ENCODE measurements at regions not wholly inside any gene's neighbourhood (a gene's known extent, or its start where the extent isn't known, plus 50 kb on each side); places are given as distances from the start of the nearest gene placed in this dataset.

DNA sequence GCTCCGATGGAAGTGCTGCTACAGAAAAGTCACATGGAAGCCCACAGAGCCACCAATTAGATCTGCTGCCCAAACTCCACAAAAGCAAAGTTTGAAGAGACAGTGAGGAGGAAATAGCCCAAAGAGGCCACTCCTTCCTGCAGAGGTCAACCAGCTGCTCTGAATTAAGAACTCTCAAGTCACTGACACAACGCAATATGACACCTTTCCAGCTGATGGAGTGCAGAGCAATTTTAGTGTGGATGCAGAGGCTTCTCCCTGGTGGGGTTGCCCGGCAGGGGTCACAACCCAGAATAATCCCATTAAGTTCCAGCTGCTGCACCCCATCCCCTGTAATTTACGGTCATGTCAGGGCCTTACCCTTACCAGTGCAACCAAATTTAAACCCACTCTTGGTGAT, 361.9 kb upstream of the JARID2 start:
- DNase-seq (ENCODE audit: low read depth, low spot score) (no peak), FAIRE-seq (no peak), ATAC-seq (no peak)
- ChIA-PET SMC1A (ENCODE audit: uncharacterized antibody, unreplicated experiment) (interaction anchor here (0.7 to 1.1 kb wide), 5 partner anchors 8 to 59 kb away, joined by 3 read pairs; no protein-coding TSS in a partner anchor), RAD21 (ENCODE audit: unreplicated experiment) (no interaction called here), POLR2A (no interaction called here), CTCF (interaction anchor here (1.5 kb wide), 1 partner anchor 13 kb away, joined by 3 read pairs; no protein-coding TSS in a partner anchor)
- Histone ChIP-seq H3K79me2 (ENCODE audit: control insufficient read depth, insufficient read depth, low read length) (no peaks in the 10 kb centered on the region), H3K4me3 (no peak overlapping the region), H4K20me1 (ENCODE audit: control insufficient read depth, insufficient read depth) (no peaks in the 10 kb centered on the region), H3K4me1 (ENCODE audit: control insufficient read depth, insufficient read depth, low read length) (no peaks in the 10 kb centered on the region), H3K9ac (ENCODE audit: control insufficient read depth, insufficient read depth, low read length) (no peak overlapping the region), H3K27me3 (replicated peaks in 1 of 2; ENCODE audit: control insufficient read depth in 2 of 2, insufficient read depth in 2 of 2, low read length in 1 of 2) (no peaks in the 10 kb centered on the region), H3K4me2 (ENCODE audit: control insufficient read depth, insufficient read depth) (no peak overlapping the region), H3K9me3 (replicated peaks; ENCODE audit: control insufficient read depth, insufficient read depth, low read length) (no peaks in the 10 kb centered on the region), H2AFZ (ENCODE audit: control insufficient read depth, low read depth, low read length) (no peak overlapping the region), H3K36me3 (ENCODE audit: control insufficient read depth in 2 of 2, insufficient read depth in 2 of 2, low read length in 1 of 2) (no peaks in the 10 kb centered on the region), H3K27ac (ENCODE audit: control insufficient read depth, insufficient read depth) (no peak overlapping the region)
- intact Hi-C loops (cut with micrococcal nuclease; ENCODE audit: unreplicated experiment): no loop called here
- no peak for TF ChIP-seq NR2F1 (conservative IDR thresholded peaks at IDR 0.05)
- 0 out of 4 replicates have a peak, but pooled peaks of 1 of the 2 experiments have one; percentile 10 for TF ChIP-seq SRF (IDR thresholded peaks at IDR 0.05; ENCODE audit: low read depth in 2 of 2, low read length in 2 of 2)
- in situ Hi-C loops (cut with MboI): no loop called here
- WGBS (ENCODE audit: insufficient coverage, insufficient replicate concordance, low lambda C conversion rate, missing lambda C conversion rate): 61% methylated on average over 4 of the region's 4 CpGs
- BruUV-seq (replicated peaks): no TSS peak

DNA sequence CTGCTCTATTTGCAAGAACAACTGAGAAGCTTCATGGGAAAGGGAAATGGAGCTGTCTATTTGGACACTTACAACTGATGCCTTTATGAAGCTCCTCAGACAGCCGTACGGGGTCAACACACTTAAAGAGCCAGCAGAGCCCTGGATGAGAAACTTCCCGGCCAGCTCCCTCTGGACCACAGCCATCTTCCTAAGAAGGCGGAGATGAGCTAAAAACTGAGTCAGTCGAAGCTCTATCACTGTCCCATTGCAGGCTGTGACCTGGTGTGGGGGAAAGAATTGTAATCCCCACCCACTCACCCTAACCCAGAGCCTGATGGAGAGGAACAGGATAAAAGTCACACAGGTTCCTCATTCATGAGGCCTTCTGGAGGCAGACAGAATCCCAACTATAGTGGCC, 360.4 kb upstream of the JARID2 start:
- 69% methylated on average over 5 of the region's 5 CpGs for WGBS (ENCODE audit: insufficient coverage, insufficient replicate concordance, low lambda C conversion rate, missing lambda C conversion rate)
- no peak for FAIRE-seq
- ATAC-seq: no peak
- Histone ChIP-seq H4K20me1 (ENCODE audit: control insufficient read depth, insufficient read depth) (no peaks in the 10 kb centered on the region), H3K79me2 (ENCODE audit: control insufficient read depth, insufficient read depth, low read length) (no peaks in the 10 kb centered on the region), H3K27ac (ENCODE audit: control insufficient read depth, insufficient read depth) (no peak overlapping the region), H2AFZ (ENCODE audit: control insufficient read depth, low read depth, low read length) (no peak overlapping the region), H3K4me3 (no peak overlapping the region), H3K27me3 (replicated peaks in 1 of 2; ENCODE audit: control insufficient read depth in 2 of 2, insufficient read depth in 2 of 2, low read length in 1 of 2) (no peaks in the 10 kb centered on the region), H3K36me3 (ENCODE audit: control insufficient read depth in 2 of 2, insufficient read depth in 2 of 2, low read length in 1 of 2) (no peaks in the 10 kb centered on the region), H3K9ac (ENCODE audit: control insufficient read depth, insufficient read depth, low read length) (no peak overlapping the region), H3K4me1 (ENCODE audit: control insufficient read depth, insufficient read depth, low read length) (no peaks in the 10 kb centered on the region), H3K4me2 (ENCODE audit: control insufficient read depth, insufficient read depth) (no peak overlapping the region), H3K9me3 (replicated peaks; ENCODE audit: control insufficient read depth, insufficient read depth, low read length) (no peaks in the 10 kb centered on the region; the same call in 2 of the 3 replicates)
- intact Hi-C loops (cut with micrococcal nuclease; ENCODE audit: unreplicated experiment): no loop called here
- ChIA-PET SMC1A (ENCODE audit: uncharacterized antibody, unreplicated experiment) (interaction anchor here (0.7 kb wide), 1 partner anchor 18 kb away, joined by 3 read pairs; no protein-coding TSS in a partner anchor), RAD21 (ENCODE audit: unreplicated experiment) (interaction anchor here (0.5 to 0.9 kb wide), 2 partner anchors 73 to 351 kb away, joined by 3 read pairs; no protein-coding TSS in a partner anchor), POLR2A (interaction anchor here (0.6 to 0.7 kb wide), 4 partner anchors 22 to 1742 kb away, joined by 3 to 10 read pairs (median 4); no protein-coding TSS in a partner anchor), CTCF (interaction anchor here (0.6 to 1.5 kb wide), 3 partner anchors 39 to 443 kb away, joined by 3 to 4 read pairs (median 3); no protein-coding TSS in a partner anchor)
- BruUV-seq (replicated peaks): no TSS peak
- in situ Hi-C loops (cut with MboI): no loop called here
- DNase-seq (ENCODE audit: low read depth, low spot score): no peak
- no peak for TF ChIP-seq ATF7 (IDR thresholded peaks at IDR 0.05; ENCODE audit: low read depth)
- TF ChIP-seq LARP7 (IDR thresholded peaks at IDR 0.05): no peak
- TF ChIP-seq, protein P1, sequence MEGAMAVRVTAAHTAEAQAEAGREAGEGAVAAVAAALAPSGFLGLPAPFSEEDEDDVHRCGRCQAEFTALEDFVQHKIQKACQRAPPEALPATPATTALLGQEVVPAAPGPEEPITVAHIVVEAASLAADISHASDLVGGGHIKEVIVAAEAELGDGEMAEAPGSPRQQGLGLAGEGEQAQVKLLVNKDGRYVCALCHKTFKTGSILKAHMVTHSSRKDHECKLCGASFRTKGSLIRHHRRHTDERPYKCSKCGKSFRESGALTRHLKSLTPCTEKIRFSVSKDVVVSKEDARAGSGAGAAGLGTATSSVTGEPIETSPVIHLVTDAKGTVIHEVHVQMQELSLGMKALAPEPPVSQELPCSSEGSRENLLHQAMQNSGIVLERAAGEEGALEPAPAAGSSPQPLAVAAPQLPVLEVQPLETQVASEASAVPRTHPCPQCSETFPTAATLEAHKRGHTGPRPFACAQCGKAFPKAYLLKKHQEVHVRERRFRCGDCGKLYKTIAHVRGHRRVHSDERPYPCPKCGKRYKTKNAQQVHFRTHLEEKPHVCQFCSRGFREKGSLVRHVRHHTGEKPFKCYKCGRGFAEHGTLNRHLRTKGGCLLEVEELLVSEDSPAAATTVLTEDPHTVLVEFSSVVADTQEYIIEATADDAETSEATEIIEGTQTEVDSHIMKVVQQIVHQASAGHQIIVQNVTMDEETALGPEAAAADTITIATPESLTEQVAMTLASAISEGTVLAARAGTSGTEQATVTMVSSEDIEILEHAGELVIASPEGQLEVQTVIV (IDR thresholded peaks at IDR 0.05; ENCODE audit: borderline replicate concordance, partially characterized antibody): no peak
- no peak for TF ChIP-seq KAT2A (conservative IDR thresholded peaks at IDR 0.05; ENCODE audit: control insufficient read depth, low read depth, low read length)
- TF ChIP-seq EZH2 (IDR thresholded peaks at IDR 0.05; ENCODE audit: borderline replicate concordance, control insufficient read depth, low read depth, low read length): no peak
- TF ChIP-seq, protein P2, sequence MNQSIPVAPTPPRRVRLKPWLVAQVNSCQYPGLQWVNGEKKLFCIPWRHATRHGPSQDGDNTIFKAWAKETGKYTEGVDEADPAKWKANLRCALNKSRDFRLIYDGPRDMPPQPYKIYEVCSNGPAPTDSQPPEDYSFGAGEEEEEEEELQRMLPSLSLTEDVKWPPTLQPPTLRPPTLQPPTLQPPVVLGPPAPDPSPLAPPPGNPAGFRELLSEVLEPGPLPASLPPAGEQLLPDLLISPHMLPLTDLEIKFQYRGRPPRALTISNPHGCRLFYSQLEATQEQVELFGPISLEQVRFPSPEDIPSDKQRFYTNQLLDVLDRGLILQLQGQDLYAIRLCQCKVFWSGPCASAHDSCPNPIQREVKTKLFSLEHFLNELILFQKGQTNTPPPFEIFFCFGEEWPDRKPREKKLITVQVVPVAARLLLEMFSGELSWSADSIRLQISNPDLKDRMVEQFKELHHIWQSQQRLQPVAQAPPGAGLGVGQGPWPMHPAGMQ (IDR thresholded peaks at IDR 0.05; ENCODE audit: borderline replicate concordance): no peak
- TF ChIP-seq JUNB (IDR thresholded peaks at IDR 0.05): no peak
- no peak for TF ChIP-seq YBX1 (IDR thresholded peaks at IDR 0.05)
- no peak for TF ChIP-seq NR2F1 (conservative IDR thresholded peaks at IDR 0.05)
- TF ChIP-seq SMAD5 (IDR thresholded peaks at IDR 0.05; ENCODE audit: low read depth): no peak
- TF ChIP-seq, protein P3, sequence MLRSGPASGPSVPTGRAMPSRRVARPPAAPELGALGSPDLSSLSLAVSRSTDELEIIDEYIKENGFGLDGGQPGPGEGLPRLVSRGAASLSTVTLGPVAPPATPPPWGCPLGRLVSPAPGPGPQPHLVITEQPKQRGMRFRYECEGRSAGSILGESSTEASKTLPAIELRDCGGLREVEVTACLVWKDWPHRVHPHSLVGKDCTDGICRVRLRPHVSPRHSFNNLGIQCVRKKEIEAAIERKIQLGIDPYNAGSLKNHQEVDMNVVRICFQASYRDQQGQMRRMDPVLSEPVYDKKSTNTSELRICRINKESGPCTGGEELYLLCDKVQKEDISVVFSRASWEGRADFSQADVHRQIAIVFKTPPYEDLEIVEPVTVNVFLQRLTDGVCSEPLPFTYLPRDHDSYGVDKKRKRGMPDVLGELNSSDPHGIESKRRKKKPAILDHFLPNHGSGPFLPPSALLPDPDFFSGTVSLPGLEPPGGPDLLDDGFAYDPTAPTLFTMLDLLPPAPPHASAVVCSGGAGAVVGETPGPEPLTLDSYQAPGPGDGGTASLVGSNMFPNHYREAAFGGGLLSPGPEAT (IDR thresholded peaks at IDR 0.05; ENCODE audit: low read depth): no peak
- TF ChIP-seq YY1 (IDR thresholded peaks at IDR 0.05; ENCODE audit: low read depth, low read length): no peak

Measured in GM12878 (cell line).